AG04450 (cell line): ENCODE measurements at regions not wholly inside any gene's neighbourhood (a gene's known extent, or its start where the extent isn't known, plus 50 kb on each side); places are given as distances from the start of the nearest gene placed in this dataset.

ENCODE experiments used
- CTCF ChIA-PET: fragments of 300-600, 350-600 bp; formaldehyde crosslinking; extraction: SDS; loops from one replicate; lab custom pipeline; 2022; ENCODE audit warnings: antibody characterized with exemption, inconsistent platforms; lab: Charles Lee
- POLR2A ChIA-PET: fragments of 350-600 bp; formaldehyde crosslinking; extraction: SDS; loops from one replicate; lab custom pipeline; 2021; ENCODE audit warnings: antibody characterized with exemption, inconsistent platforms; lab: Yijun Ruan, JAX
- DNase-seq: peaks from one replicate; pipeline ENCODE4 v3.0.0-alpha.2; 2011; ENCODE audit warnings: low read depth, low spot score
- H3K27ac ChIP-seq: one replicate; pipeline ENCODE4 v1.5.1; 2012; ENCODE audit warnings: low read depth, low read length, control low read depth
- H3K27me3 ChIP-seq: one replicate; pipeline ENCODE4 v1.6.0; 2012; ENCODE audit warnings: low read length; ENCODE audit not compliant: control insufficient read depth, insufficient read depth
- H3K4me3 ChIP-seq: 2 replicates; pipeline ENCODE4 v1.5.1; 2011; ENCODE audit warnings: mild to moderate bottlenecking, low read depth, low read length, control low read depth
- H3K9me3 ChIP-seq: 2 replicates; pipeline ENCODE4 v1.5.1; 2012; ENCODE audit warnings: low read length; ENCODE audit not compliant: control insufficient read depth, insufficient read depth
- TF ChIP-seq, protein P1 (sequence below): IDR thresholded peaks from 2 replicates; pipeline ENCODE4 v1.5.1; 2011; ENCODE audit warnings: low read depth, low read length, control low read depth, inconsistent platforms

DNA sequence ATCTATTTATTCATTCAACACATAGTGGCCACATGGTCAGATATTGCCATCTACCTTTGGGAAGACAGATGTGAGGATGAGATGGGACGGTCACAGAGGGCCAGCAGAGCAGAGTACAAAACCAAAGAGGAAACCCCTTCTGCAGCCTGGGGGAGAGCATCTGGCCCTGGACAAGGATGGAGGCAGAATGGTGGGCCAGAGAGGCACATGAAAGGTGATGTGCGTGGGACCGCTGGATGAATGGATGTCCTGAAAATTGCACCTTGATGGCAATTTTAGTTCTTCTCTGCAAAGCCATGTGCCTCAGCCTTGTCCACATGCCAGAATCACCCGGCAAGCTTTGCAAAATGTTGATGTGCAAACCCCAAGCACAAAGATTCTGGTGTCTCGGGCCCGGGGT lies 77.4 kb upstream of the CD93 start:
- Histone ChIP-seq H3K27ac (no peak overlapping the region), H3K4me3 (no peak overlapping the region), H3K9me3 (no peaks in the 10 kb centered on the region), H3K27me3 (no peaks in the 10 kb centered on the region)
- ChIA-PET POLR2A (no interaction called here), CTCF (no interaction called here)
- no peak for DNase-seq
- TF ChIP-seq, protein P1, sequence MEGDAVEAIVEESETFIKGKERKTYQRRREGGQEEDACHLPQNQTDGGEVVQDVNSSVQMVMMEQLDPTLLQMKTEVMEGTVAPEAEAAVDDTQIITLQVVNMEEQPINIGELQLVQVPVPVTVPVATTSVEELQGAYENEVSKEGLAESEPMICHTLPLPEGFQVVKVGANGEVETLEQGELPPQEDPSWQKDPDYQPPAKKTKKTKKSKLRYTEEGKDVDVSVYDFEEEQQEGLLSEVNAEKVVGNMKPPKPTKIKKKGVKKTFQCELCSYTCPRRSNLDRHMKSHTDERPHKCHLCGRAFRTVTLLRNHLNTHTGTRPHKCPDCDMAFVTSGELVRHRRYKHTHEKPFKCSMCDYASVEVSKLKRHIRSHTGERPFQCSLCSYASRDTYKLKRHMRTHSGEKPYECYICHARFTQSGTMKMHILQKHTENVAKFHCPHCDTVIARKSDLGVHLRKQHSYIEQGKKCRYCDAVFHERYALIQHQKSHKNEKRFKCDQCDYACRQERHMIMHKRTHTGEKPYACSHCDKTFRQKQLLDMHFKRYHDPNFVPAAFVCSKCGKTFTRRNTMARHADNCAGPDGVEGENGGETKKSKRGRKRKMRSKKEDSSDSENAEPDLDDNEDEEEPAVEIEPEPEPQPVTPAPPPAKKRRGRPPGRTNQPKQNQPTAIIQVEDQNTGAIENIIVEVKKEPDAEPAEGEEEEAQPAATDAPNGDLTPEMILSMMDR, result no peak

DNA sequence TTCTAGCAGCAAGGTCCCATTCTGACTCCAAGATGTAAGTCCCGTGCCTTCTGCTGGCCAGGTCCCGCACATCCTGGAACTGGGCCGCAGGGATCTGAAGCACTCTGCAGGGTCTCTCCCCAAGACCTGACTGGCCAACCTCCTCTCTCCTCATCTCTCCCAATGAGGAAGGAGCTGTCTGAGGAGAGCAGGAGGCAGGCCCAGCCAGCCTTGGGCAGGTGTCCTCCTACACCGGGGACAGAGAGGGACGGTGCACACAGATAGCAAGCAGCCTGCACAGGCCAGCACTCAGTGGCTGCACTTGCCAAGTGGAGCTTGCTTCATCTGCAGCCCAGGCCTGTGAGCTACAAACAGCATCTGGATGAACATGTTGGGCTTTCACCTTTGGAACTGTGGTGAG lies 76.8 kb upstream of the CD93 start:
- no peak for DNase-seq

DNA sequence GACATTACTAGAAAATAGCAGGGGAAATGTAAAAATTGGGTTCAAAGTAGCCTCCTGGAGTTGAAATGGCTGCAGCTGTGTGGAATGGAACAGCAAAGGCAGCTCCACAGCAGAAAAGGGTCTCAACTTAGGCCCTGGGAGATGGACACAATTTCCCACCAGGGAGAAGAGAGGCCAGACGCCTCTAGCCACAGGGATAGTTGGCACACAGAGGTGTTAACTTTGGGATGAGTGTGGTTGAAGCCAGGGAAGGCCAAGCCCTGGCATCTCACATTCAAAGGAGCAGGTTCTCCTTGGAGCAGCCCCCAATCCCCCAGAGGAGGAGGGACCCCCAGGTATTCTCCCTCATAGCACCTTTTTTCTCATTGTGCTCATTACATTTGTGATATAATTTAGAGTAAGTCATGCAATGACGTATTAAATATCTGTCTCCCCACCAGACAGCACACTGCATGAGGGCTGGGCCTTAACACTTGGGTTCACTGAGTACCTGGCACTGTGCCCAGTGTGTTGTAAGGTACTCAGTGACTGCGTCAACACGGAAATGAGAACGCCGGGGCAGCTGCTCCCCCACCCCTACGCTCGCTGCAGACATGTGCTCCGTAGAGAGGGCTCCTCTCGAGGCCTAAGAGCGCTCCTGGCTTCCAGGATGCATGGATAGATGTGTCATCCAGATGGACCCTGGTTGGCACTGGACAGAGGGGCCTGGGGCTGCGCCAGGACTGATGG lies 76.0 kb upstream of the CD93 start:
- DNase-seq, result no peak
- Histone ChIP-seq H3K27me3 (no peaks in the 10 kb centered on the region), H3K4me3 (no peak overlapping the region), H3K9me3 (no peaks in the 10 kb centered on the region), H3K27ac (no peak overlapping the region)
- TF ChIP-seq, protein P1, result no peak
- ChIA-PET CTCF (no interaction called here), POLR2A (no interaction called here)

More for the DNA sequence above, 76.8 kb upstream of the CD93 start:
- Histone ChIP-seq H3K27ac (no peak overlapping the region), H3K9me3 (no peaks in the 10 kb centered on the region), H3K27me3 (no peaks in the 10 kb centered on the region), H3K4me3 (no peak overlapping the region)
- TF ChIP-seq, protein P1, result no peak
- ChIA-PET CTCF (no interaction called here), POLR2A (no interaction called here)

DNA sequence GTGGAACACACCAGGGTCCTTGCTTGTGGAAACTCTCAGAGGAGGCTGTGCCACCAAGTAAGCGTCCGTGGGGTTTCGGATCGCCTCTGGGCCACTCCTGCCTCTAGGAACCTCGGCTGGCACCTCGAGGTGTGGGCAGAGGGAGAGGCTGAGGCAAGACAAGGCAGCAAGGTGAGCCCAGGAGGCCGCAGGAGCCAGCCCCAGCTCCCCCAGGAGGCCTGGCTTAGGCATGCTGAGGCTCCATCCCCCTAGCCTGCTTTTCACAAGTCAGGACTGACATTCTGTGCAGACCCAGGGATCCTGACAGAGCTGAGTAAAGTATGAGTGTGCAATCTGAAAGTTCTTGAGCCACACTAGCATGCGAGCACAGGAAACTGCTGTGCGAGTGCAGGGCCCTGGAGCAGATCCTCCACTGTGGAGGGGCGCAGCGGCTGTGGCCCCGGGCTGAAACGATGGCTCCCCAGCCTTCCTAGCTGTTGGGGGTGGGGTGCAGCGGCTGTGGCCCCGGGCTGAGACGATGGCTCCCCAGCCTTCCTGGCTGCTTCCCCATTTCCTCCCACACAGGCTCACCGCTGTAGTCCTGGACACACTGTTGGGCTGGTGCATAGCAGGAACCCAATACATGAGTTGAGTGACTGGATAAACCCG lies 75.2 kb upstream of the CD93 start:
- DNase-seq, result no peak

More for the DNA sequence above, 75.2 kb upstream of the CD93 start:
- TF ChIP-seq, protein P1, result no peak
- H3K9me3 ChIP-seq, result no peaks in the 10 kb centered on the region
- no peaks in the 10 kb centered on the region for H3K27me3 ChIP-seq
- H3K4me3 ChIP-seq, result no peak overlapping the region
- POLR2A ChIA-PET, result no interaction called here
- CTCF ChIA-PET, result no interaction called here
- H3K27ac ChIP-seq, result no peak overlapping the region
